Stimulated activated CD4-positive, alpha-beta T cell treated with anti-CD3 and anti-CD28 coated beads, TNF-alpha, amount 100 ng/mL, for 24 hours (primary cell): ENCODE measurements at regions not wholly inside any gene's neighbourhood (a gene's known extent, or its start where the extent isn't known, plus 50 kb on each side); places are given as distances from the start of the nearest gene placed in this dataset.
"Not testable (repeated sequence)": the region's sequence is repeated elsewhere in the genome, so short reads cannot be mapped to it uniquely, and the experiment has no call there.

Source experiments
- DNase-seq, 3 experiments: peaks; one replicate each; pipeline ENCODE4 v3.0.0-alpha.2; 2020; ENCODE audit warnings: low read depth in 3 of 3

DNA sequence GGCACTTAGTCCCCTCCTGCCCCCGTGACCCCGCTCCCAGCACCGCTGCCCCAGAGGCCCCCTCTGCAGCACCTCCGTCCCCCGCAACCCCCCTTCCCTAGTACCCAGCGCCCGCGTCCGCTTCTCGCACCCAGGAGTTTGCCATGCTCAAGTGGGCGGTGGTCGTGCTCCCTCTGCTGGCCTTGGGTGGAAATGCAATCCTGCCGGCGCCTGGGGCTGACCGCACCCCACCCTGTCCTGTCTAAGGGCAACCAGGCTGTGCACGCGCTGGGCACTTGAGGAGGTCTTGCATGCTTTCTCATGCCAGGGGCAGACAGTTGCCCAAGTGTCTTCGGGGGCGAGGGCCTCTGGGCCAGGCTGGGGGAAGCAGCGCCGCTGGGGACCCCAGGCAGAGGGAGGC lies 1544.9 kb upstream of the USP9Y start:
- not testable (repeated sequence) for DNase-seq

GRCh38 chrY:11156846-11157245 lies 1544.2 kb upstream of the USP9Y start:
- DNase-seq: not testable (repeated sequence)

- DNase-seq: not testable (repeated sequence)
Observed at GRCh38 chrY:11177033-11177432, 1524.0 kb upstream of the USP9Y start.

- DNase-seq: peak in 1 of 3 experiments; percentile 0
Observed at GRCh38 chrY:11201133-11201532, 1499.9 kb upstream of the USP9Y start.

GRCh38 chrY:11214851-11215250 lies 1486.2 kb upstream of the USP9Y start:
- DNase-seq: peak in 2 of 3 experiments; percentile 0
